Vagina (tissue), 2 donors: ENCODE measurements at regions not wholly inside any gene's neighbourhood (a gene's known extent, or its start where the extent isn't known, plus 50 kb on each side); places are given as distances from the start of the nearest gene placed in this dataset.

Source experiments
- CTCF ChIP-seq, 3 experiments: fragments of 450-650 bp in 2 of 3; fragments of 200-600 bp in 1 of 3; sonication (generic) in 1 of 3; IDR thresholded peaks; one replicate each; pipeline ENCODE4 v1.5.1; 2017 to 2019; ENCODE audit warnings: antibody characterized with exemption in 3 of 3, mild to moderate bottlenecking in 2 of 3, moderate library complexity in 2 of 3
- POLR2A ChIP-seq, 2 donors: fragments of 450-650 bp; IDR thresholded peaks; one replicate each; pipeline ENCODE4 v1.6.1; 2017; ENCODE audit warnings: antibody characterized with exemption in 2 of 2, mild to moderate bottlenecking in 2 of 2, moderate library complexity in 2 of 2
- POLR2AphosphoS5 ChIP-seq, 2 donors: sonication (generic); formaldehyde crosslinking; IDR thresholded peaks; one replicate each; pipeline ENCODE4 v1.9.0; 2017; ENCODE audit warnings: antibody characterized with exemption in 2 of 2, mild to moderate bottlenecking in 2 of 2, low read depth in 1 of 2; ENCODE audit not compliant: insufficient read depth in 1 of 2

GRCh38 chr3:29090912-29091597, 189.8 kb upstream of the RBMS3 start:
- no peak for TF ChIP-seq CTCF (IDR thresholded peaks at IDR 0.05)
- TF ChIP-seq POLR2AphosphoS5 (IDR thresholded peaks at IDR 0.05; ENCODE audit: insufficient read depth in 1 of 2, low read depth in 1 of 2) = no peak
- no peak for TF ChIP-seq POLR2A (IDR thresholded peaks at IDR 0.05)
